Testis (tissue), 2 donors: ENCODE measurements at regions not wholly inside any gene's neighbourhood (a gene's known extent, or its start where the extent isn't known, plus 50 kb on each side); places are given as distances from the start of the nearest gene placed in this dataset.

Experiments
- CTCF ChIP-seq, 3 experiments: fragments of 450-650 bp in 2 of 3; fragments of 200-600 bp in 1 of 3; sonication (generic) in 1 of 3; IDR thresholded peaks; one replicate each; pipeline ENCODE4 v1.5.1; 2016 to 2019; ENCODE audit warnings: antibody characterized with exemption in 3 of 3, mild to moderate bottlenecking in 2 of 3, moderate library complexity in 1 of 3
- POLR2A ChIP-seq: fragments of 450-650 bp; IDR thresholded peaks from one replicate; pipeline ENCODE4 v1.6.1; 2017; ENCODE audit warnings: antibody characterized with exemption, mild to moderate bottlenecking, moderate library complexity

DNA sequence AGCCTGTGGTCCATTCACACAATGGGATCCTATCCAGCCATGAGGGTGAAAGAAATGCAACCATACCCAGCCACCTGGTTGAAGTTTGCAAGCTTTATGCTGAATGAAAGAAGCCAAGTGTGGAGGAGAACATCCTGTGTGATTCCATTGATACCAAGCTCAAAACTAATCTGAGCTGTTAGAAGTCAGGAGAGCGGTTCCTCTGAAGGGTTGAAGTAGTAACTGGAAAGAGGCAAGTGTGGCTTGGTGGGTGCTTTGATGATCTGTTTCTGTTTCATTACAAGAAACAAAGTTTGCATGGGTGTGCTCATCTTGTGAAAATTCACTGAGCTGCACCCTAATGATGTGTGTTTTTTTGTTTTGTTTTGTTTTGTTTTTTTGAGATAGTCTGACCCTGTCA, 99.4 kb downstream of the SALL1 start:
- no peak for TF ChIP-seq CTCF (IDR thresholded peaks at IDR 0.05)
- TF ChIP-seq POLR2A, result no peak
